Right lobe of liver (tissue), 4 donors: ENCODE measurements at regions not wholly inside any gene's neighbourhood (a gene's known extent, or its start where the extent isn't known, plus 50 kb on each side); places are given as distances from the start of the nearest gene placed in this dataset.
"Not testable (repeated sequence)": the region's sequence is repeated elsewhere in the genome, so short reads cannot be mapped to it uniquely, and the experiment has no call there.

Experiments used
- CTCF ChIP-seq, 4 donors: fragments of 200-600 bp in 3 of 4; fragments of 450-650 bp in 1 of 4; IDR thresholded peaks; one replicate each; pipeline versions ENCODE4 v1.5.1 to v1.8.0; 2016 to 2022; ENCODE audit warnings: antibody characterized with exemption in 4 of 4, mild to moderate bottlenecking in 2 of 4
- POLR2A ChIP-seq: fragments of 450-650 bp; IDR thresholded peaks from one replicate; pipeline ENCODE4 v1.6.1; 2017; ENCODE audit warnings: antibody characterized with exemption, mild to moderate bottlenecking
- donor health status: DM: no; HTN: no; CAD: no.
- donor health status: DM: no; HTN: no; CAD: no.
- donor health status: DM: no; HTN: yes; CAD: no.

GRCh38 chr9:100656851-100657250 lies 79.0 kb downstream of the CAVIN4 start:
- not testable (repeated sequence) for TF ChIP-seq CTCF (IDR thresholded peaks at IDR 0.05); POLR2A
